ENCODE measurements at regions not wholly inside any gene's neighbourhood (a gene's known extent, or its start where the extent isn't known, plus 50 kb on each side); places are given as distances from the start of the nearest gene placed in this dataset.
"Not testable (repeated sequence)": the region's sequence is repeated elsewhere in the genome, so short reads cannot be mapped to it uniquely, and the experiment has no call there.

DNA sequence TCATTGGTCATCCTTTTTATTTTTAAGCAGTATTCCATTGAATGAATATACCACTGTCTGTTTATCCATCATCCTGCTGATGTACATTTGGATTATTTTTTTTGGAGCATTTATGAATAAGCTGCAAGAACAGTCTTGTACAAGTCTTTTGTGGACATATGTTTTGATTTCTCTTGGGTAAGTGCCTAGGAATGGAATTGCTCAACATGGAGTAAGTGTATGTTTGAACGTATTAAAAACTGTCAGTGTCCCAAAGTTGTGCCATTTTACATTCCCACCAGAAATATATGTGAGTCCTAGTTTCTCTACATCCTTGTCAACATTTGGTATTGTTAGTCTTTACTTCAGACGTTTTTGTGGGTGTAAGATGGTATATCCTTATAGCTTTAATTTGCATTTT lies 287.0 kb upstream of the POF1B start:
- no peaks in the 10 kb centered on the region for H3K27me3 ChIP-seq
- no peak for DNase-seq (ENCODE audit: low spot score in 2 of 2)
- WGBS, 2 donors: 45 to 48% methylated on average over 2 of the region's 2 CpGs
- H3K4me1 ChIP-seq: no peaks in the 10 kb centered on the region
- H3K27ac ChIP-seq: no peak overlapping the region
- no peak overlapping the region for H3K4me3 ChIP-seq
- TF ChIP-seq POLR2A (IDR thresholded peaks at IDR 0.05) (no peak), EP300 (IDR thresholded peaks at IDR 0.05) (no peak)
- TF ChIP-seq, protein P1, sequence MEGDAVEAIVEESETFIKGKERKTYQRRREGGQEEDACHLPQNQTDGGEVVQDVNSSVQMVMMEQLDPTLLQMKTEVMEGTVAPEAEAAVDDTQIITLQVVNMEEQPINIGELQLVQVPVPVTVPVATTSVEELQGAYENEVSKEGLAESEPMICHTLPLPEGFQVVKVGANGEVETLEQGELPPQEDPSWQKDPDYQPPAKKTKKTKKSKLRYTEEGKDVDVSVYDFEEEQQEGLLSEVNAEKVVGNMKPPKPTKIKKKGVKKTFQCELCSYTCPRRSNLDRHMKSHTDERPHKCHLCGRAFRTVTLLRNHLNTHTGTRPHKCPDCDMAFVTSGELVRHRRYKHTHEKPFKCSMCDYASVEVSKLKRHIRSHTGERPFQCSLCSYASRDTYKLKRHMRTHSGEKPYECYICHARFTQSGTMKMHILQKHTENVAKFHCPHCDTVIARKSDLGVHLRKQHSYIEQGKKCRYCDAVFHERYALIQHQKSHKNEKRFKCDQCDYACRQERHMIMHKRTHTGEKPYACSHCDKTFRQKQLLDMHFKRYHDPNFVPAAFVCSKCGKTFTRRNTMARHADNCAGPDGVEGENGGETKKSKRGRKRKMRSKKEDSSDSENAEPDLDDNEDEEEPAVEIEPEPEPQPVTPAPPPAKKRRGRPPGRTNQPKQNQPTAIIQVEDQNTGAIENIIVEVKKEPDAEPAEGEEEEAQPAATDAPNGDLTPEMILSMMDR (IDR thresholded peaks at IDR 0.05): no peak
- no peaks in the 10 kb centered on the region for H3K9me3 ChIP-seq
- H3K36me3 ChIP-seq: no peaks in the 10 kb centered on the region

DNA sequence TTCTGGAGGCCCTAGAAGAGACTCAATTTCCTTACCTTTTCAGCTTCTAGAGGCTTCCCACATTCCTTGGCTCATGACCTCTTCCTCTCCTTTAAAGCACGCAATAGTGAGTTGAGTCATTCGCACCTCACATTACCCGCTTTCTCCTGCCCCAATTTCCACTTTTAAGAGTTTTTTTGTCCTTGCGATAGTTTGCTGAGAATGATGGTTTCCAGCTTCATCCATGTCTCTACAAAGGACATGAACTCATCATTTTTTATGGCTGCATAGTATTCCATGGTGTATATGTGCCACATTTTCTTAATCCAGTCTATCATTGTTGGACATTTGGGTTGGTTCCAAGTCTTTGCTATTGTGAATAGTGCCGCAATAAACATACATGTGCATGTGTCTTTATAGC lies 284.5 kb upstream of the POF1B start:
- WGBS, 2 donors: 88 to 90% methylated on average over 4 to 5 of the region's 5 CpGs
- not testable (repeated sequence) for H3K27me3 ChIP-seq; DNase-seq (ENCODE audit: low spot score in 2 of 2); H3K9me3 ChIP-seq; H3K4me3 ChIP-seq; H3K36me3 ChIP-seq; H3K4me1 ChIP-seq; H3K27ac ChIP-seq

DNA sequence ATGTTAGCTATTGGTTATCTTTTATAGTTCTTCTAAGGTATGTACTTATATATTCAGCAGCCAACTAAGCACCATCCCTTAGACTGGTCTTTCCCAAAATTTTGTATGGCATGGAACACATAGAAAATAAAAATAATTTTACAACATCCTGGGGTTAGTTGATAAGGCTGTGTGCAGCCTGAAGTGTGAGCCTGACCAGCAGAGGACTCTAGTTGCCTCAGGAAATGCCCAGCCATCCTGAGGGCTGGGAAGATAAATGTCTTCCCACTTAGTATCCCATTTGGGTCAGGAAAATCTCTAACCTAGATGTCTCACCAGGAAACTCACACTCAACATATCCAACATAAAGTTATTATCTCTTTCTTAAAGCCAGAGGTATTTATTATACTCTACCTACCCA lies 251.4 kb upstream of the POF1B start:
- TF ChIP-seq, protein P1 (IDR thresholded peaks at IDR 0.05): no peak
- TF ChIP-seq EP300 (IDR thresholded peaks at IDR 0.05): no peak
- Histone ChIP-seq H3K9me3 (no peaks in the 10 kb centered on the region), H3K4me3 (no peak overlapping the region), H3K27ac (no peak overlapping the region), H3K36me3 (no peaks in the 10 kb centered on the region), H3K4me1 (no peaks in the 10 kb centered on the region), H3K27me3 (no peaks in the 10 kb centered on the region)
- DNase-seq (ENCODE audit: low spot score in 2 of 2): no peak

DNA sequence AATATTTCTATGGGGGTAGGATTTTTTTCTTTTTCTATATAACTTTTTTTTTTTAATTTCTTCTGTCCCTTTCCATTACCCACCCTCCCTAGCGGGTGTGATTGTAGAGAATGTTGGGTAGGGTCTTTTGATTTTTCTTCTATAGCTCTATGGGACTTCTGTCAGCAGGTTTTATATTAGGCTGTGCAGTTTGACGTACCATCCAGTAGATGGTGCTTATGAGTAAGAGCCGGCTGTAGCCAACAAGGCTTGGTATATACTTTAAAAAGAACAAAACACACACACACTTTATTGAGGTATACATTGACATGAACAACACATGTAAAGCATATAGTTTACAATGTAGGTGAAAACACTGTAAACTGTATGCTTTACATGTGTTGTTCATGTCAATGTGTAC lies 247.9 kb upstream of the POF1B start:
- H3K27ac ChIP-seq: no peak overlapping the region
- H3K9me3 ChIP-seq: no peaks in the 10 kb centered on the region
- TF ChIP-seq POLR2A (IDR thresholded peaks at IDR 0.05) (no peak), EP300 (IDR thresholded peaks at IDR 0.05) (no peak)
- TF ChIP-seq, protein P1 (IDR thresholded peaks at IDR 0.05): no peak
- no peaks in the 10 kb centered on the region for H3K4me1 ChIP-seq
- DNase-seq (ENCODE audit: low spot score in 2 of 2): no peak
- no peaks in the 10 kb centered on the region for H3K27me3 ChIP-seq
- no peak overlapping the region for H3K4me3 ChIP-seq
- H3K36me3 ChIP-seq: no peaks in the 10 kb centered on the region
- 49 to 65% methylated on average over 3 of the region's 3 CpGs for WGBS, 2 donors

DNA sequence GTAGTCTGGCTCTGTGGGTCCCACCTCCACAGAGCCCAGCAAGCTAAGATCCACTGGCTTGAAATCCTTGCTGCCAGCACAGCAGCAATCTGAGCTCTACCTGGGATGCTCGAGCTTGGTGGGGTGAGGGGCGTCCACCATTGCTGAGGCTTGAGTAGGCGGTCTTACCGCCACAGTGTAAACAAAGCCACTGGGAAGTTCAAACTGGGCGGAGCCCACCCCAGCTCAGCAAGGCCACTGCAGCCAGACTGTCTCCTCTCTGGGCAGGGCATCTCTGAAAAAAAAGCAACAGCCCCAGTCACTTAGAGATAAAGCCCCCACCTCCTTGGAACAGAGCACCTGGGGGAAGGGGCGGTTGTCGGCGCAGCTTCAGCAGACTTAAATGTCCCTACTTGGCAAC lies 243.2 kb upstream of the POF1B start:
- no peak overlapping the region for H3K4me3 ChIP-seq
- no peaks in the 10 kb centered on the region for H3K4me1 ChIP-seq
- no peaks in the 10 kb centered on the region for H3K27me3 ChIP-seq
- DNase-seq (ENCODE audit: low spot score in 2 of 2): no peak
- TF ChIP-seq EP300 (IDR thresholded peaks at IDR 0.05): no peak
- no peak for TF ChIP-seq POLR2A (IDR thresholded peaks at IDR 0.05)
- TF ChIP-seq, protein P1 (IDR thresholded peaks at IDR 0.05): no peak
- WGBS, 2 donors: 80% methylated on average over 8 of the region's 8 CpGs; no CpG with 5 or more reads in 1 of the 2 donors
- no peak overlapping the region for H3K27ac ChIP-seq
- H3K36me3 ChIP-seq: no peaks in the 10 kb centered on the region
- H3K9me3 ChIP-seq: no peaks in the 10 kb centered on the region

DNA sequence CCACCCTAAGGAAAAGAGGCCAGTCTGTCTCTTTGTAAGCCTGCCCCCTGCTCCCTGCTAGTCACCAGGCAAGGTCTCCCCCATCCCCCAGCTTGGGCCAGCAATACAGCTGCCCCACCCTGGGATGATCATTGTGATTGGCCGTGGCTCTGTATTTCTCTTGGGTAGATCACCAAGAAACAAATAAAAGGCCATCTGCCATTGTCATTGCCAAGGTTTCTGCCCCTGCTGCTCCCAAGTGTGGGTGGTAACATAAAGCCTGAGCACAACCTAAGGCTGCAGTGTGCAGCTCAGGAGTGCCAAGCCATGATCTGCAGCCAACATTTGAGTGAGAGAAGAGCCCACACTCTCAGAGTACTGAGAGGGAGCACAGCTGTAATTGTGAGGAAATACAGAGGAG lies 241.0 kb upstream of the POF1B start:
- TF ChIP-seq EP300 (IDR thresholded peaks at IDR 0.05) (no peak), POLR2A (IDR thresholded peaks at IDR 0.05) (no peak)
- TF ChIP-seq, protein P1 (IDR thresholded peaks at IDR 0.05): no peak
- Histone ChIP-seq H3K4me3 (no peak overlapping the region), H3K27me3 (no peaks in the 10 kb centered on the region), H3K27ac (no peak overlapping the region), H3K9me3 (no peaks in the 10 kb centered on the region), H3K4me1 (no peaks in the 10 kb centered on the region), H3K36me3 (no peaks in the 10 kb centered on the region)
- 75 to 80% methylated on average over 1 of the region's 1 CpG for WGBS, 2 donors
- no peak for DNase-seq (ENCODE audit: low spot score in 2 of 2)
